ENCODE measurements at regions not wholly inside any gene's neighbourhood (a gene's known extent, or its start where the extent isn't known, plus 50 kb on each side); places are given as distances from the start of the nearest gene placed in this dataset.

DNA sequence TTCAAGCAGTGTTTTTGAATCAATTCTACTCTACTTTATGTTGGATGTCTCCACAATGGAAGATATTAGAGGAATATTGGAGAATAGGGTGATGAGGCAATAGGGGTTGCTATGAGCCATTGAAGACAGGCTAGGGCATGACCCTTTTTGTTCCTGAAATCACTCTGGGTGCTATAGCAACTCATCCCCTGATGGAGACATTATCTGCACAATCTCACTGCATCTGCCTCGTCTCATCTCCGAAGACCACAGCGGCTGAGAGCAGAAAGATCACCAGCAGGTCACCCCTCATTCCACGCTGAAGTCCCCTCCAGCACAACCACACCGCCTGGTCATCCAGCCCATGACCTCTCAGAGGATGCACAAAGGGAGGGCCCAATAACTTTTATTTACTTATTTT lies 150.4 kb upstream of the TMEM132C start:
- TF ChIP-seq CTCF (conservative IDR thresholded peaks at IDR 0.05; ENCODE audit: low read depth in 2 of 2) (no peak), EZH2 (IDR thresholded peaks at IDR 0.05; ENCODE audit: low read depth, unreplicated experiment) (no peak), CREB1 (CRISPR knock-in tag; IDR thresholded peaks at IDR 0.05; ENCODE audit: low read depth) (no peak), POLR2AphosphoS5 (IDR thresholded peaks at IDR 0.05; ENCODE audit: low read depth) (no peak), ZNF114 (CRISPR knock-in tag; IDR thresholded peaks at IDR 0.05) (no peak), STAT1 (IDR thresholded peaks at IDR 0.05; ENCODE audit: unreplicated experiment) (no peak), EZH2phosphoT487 (IDR thresholded peaks at IDR 0.05; ENCODE audit: unreplicated experiment) (no peak), JUNB (IDR thresholded peaks at IDR 0.05; ENCODE audit: unreplicated experiment) (no peak), REST (IDR thresholded peaks at IDR 0.05; ENCODE audit: unreplicated experiment) (no peak)
- TF ChIP-seq, protein P1, sequence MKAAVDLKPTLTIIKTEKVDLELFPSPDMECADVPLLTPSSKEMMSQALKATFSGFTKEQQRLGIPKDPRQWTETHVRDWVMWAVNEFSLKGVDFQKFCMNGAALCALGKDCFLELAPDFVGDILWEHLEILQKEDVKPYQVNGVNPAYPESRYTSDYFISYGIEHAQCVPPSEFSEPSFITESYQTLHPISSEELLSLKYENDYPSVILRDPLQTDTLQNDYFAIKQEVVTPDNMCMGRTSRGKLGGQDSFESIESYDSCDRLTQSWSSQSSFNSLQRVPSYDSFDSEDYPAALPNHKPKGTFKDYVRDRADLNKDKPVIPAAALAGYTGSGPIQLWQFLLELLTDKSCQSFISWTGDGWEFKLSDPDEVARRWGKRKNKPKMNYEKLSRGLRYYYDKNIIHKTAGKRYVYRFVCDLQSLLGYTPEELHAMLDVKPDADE (IDR thresholded peaks at IDR 0.05), result no peak
